ENCODE measurements at regions not wholly inside any gene's neighbourhood (a gene's known extent, or its start where the extent isn't known, plus 50 kb on each side); places are given as distances from the start of the nearest gene placed in this dataset.

DNA sequence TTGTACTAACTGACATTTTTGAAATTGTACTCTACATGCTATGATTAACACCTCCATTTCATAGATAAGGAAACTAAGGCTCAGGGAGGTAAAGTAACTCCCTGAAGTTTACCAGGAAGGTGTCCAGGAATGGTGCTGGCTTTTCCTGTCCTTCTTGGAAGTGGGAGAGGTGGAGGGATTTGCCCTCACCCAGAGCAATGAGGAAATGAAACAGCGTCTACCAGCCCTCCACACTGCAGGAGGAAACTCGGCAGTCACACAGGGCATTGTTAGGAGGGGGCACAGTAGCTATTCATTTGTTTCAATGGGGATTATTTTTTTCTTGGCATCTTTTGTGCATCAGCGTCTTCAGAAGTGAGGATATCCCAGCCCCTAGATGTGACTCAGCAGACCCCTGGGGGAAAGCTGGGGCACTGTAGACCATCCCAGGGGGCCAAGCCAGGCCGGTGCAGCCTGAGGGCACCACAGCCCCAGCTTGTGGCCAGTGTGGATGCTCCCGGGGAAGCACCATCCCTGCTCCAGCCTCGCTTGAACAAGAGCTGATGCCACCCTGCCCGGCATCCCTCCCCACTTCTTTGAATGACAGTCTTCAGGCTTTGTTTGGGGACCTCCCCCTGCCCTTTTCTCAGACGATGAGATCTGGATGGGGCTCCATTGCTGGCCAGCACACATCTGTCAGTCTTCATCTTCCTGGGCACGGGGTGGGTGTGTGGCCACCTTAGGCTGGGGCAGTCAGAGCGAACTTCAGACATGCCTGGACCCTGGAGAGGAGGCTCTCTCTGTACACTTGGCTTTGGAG, 224.4 kb upstream of the PMEPA1 start:
- TF ChIP-seq, protein P1, sequence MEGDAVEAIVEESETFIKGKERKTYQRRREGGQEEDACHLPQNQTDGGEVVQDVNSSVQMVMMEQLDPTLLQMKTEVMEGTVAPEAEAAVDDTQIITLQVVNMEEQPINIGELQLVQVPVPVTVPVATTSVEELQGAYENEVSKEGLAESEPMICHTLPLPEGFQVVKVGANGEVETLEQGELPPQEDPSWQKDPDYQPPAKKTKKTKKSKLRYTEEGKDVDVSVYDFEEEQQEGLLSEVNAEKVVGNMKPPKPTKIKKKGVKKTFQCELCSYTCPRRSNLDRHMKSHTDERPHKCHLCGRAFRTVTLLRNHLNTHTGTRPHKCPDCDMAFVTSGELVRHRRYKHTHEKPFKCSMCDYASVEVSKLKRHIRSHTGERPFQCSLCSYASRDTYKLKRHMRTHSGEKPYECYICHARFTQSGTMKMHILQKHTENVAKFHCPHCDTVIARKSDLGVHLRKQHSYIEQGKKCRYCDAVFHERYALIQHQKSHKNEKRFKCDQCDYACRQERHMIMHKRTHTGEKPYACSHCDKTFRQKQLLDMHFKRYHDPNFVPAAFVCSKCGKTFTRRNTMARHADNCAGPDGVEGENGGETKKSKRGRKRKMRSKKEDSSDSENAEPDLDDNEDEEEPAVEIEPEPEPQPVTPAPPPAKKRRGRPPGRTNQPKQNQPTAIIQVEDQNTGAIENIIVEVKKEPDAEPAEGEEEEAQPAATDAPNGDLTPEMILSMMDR (IDR thresholded peaks at IDR 0.05) = no peak
- TF ChIP-seq POLR2A (IDR thresholded peaks at IDR 0.05) = no peak

All from uterus (tissue), 2 donors.